Lung (tissue), 11 donors: ENCODE measurements at regions not wholly inside any gene's neighbourhood (a gene's known extent, or its start where the extent isn't known, plus 50 kb on each side); places are given as distances from the start of the nearest gene placed in this dataset.

ENCODE experiments used
- ATAC-seq: fragments of 200-7000 bp; cut with Tn5 transposase; one replicate; pipeline ENCODE4 v1.9.1; 2020; ENCODE audit warnings: moderate number of reproducible peaks; ENCODE audit not compliant: insufficient read depth, low FRiP score
- DNase-seq, 3 donors: peaks; one replicate each; pipeline ENCODE4 v3.0.0-alpha.2; 2013 to 2017
- H3K27ac ChIP-seq, 2 donors: one replicate each; pipeline ENCODE4 v1.5.1; 2013; ENCODE audit warnings: mild to moderate bottlenecking in 2 of 2, moderate library complexity in 2 of 2, control low read depth in 1 of 2, inconsistent platforms in 1 of 2, low read depth in 1 of 2, low read length in 1 of 2
- H3K27me3 ChIP-seq, 3 donors: one replicate each; pipeline ENCODE4 v1.5.1; 2013; ENCODE audit warnings: low read length in 2 of 3; ENCODE audit not compliant: control insufficient read depth in 3 of 3, insufficient read depth in 3 of 3
- H3K36me3 ChIP-seq, 4 donors: one replicate each; pipeline ENCODE4 v1.5.1; 2013; ENCODE audit warnings: low read length in 4 of 4, mild to moderate bottlenecking in 1 of 4, moderate library complexity in 1 of 4; ENCODE audit not compliant: control insufficient read depth in 4 of 4, insufficient read depth in 4 of 4
- H3K4me1 ChIP-seq, 5 donors: one replicate each; pipeline ENCODE4 v1.5.1; 2013; ENCODE audit warnings: low read length in 5 of 5, mild to moderate bottlenecking in 2 of 5, moderate library complexity in 1 of 5; ENCODE audit not compliant: control insufficient read depth in 5 of 5, insufficient read depth in 5 of 5
- H3K4me3 ChIP-seq: one replicate; pipeline ENCODE4 v1.5.1; 2013; ENCODE audit warnings: mild to moderate bottlenecking, control low read depth, moderate library complexity
- H3K9ac ChIP-seq, 2 donors: one replicate each; pipeline ENCODE4 v1.5.1; 2013; ENCODE audit warnings: low read length in 2 of 2, control low read depth in 1 of 2; ENCODE audit not compliant: insufficient read depth in 1 of 2
- H3K9me3 ChIP-seq, 4 donors: one replicate each; pipeline ENCODE4 v1.5.1; 2013; ENCODE audit warnings: low read length in 3 of 4, mild to moderate bottlenecking in 1 of 4, moderate library complexity in 1 of 4; ENCODE audit not compliant: control insufficient read depth in 4 of 4, insufficient read depth in 3 of 4
- CTCF ChIP-seq: IDR thresholded peaks from 2 replicates; pipeline ENCODE4 v1.5.1; 2012; ENCODE audit warnings: mild to moderate bottlenecking; ENCODE audit errors: control extremely low read depth, extremely low read depth
- WGBS, 2 donors: extraction: QIAGEN DNeasy Blood & Tissue Kit; methylation state at CpG; one replicate each; pipeline ENCODE4 v1.1.7; 2013; 5-methylcytosine and 5-hydroxymethylcytosine counted together
- donor health status: control.
- donor health status: control.
- donor health status: Bipolar disorder and iron deficiency.
- donor health status: healthy.
- donor health status: DM: yes; HTN: yes; CAD: no.

- Histone ChIP-seq H3K4me1 (peaks cover 0 to 4% (median 0%) of the 10 kb centered on the region in 5 donors), H3K27ac (peak overlapping the region in 1 of 2 donors; percentile 73), H3K4me3 (no peak overlapping the region), H3K36me3 (no peaks in the 10 kb centered on the region), H3K9ac (no peak overlapping the region), H3K27me3 (no peaks in the 10 kb centered on the region), H3K9me3 (no peaks in the 10 kb centered on the region)
- no peak for TF ChIP-seq CTCF
- no peak for DNase-seq
- WGBS, 2 donors = 94 to 95% methylated on average over 2 of the region's 2 CpGs
- ATAC-seq = no peak
These were observed 178.9 kb upstream of the GALNT2 start for GRCh38 chr1:229888157-229888556.

- no peaks in the 10 kb centered on the region for H3K36me3 ChIP-seq
- DNase-seq (no peak), ATAC-seq (no peak)
- no peak for TF ChIP-seq CTCF
- no peaks in the 10 kb centered on the region for H3K9me3 ChIP-seq
- H3K4me3 ChIP-seq = no peak overlapping the region
- no peaks in the 10 kb centered on the region for H3K27me3 ChIP-seq
- peaks cover 0 to 4% (median 0%) of the 10 kb centered on the region in 5 donors for H3K4me1 ChIP-seq
- H3K27ac ChIP-seq = peak overlapping the region in 1 of 2 donors; percentile 73
- H3K9ac ChIP-seq = no peak overlapping the region
- 82 to 94% methylated on average over 3 of the region's 3 CpGs for WGBS, 2 donors
These were observed 178.5 kb upstream of the GALNT2 start for GRCh38 chr1:229888561-229889001.

- 67 to 96% methylated on average over 1 of the region's 1 CpG for WGBS, 2 donors
- ATAC-seq (no peak), DNase-seq (no peak)
- TF ChIP-seq CTCF = no peak
- Histone ChIP-seq H3K9me3 (peaks cover 0 to under 1% (median 0%) of the 10 kb centered on the region in 4 donors), H3K27ac (peak overlapping the region in 1 of 2 donors; percentile 73), H3K27me3 (no peaks in the 10 kb centered on the region), H3K9ac (no peak overlapping the region), H3K4me3 (no peak overlapping the region), H3K4me1 (peaks cover 0 to 4% (median 0%) of the 10 kb centered on the region in 5 donors), H3K36me3 (no peaks in the 10 kb centered on the region)
These were observed 178.0 kb upstream of the GALNT2 start for GRCh38 chr1:229889031-229889517.

GRCh38 chr1:229891227-229891626, 175.8 kb upstream of the GALNT2 start:
- H3K27me3 ChIP-seq = no peaks in the 10 kb centered on the region
- H3K9me3 ChIP-seq = peaks cover 0 to 3% (median 0%) of the 10 kb centered on the region in 4 donors
- no peak for TF ChIP-seq CTCF
- H3K27ac ChIP-seq = no peak overlapping the region
- WGBS, 2 donors = 90 to 94% methylated on average over 2 of the region's 2 CpGs
- H3K4me1 ChIP-seq = peaks cover 0 to 4% (median 0%) of the 10 kb centered on the region in 5 donors
- DNase-seq (no peak), ATAC-seq (no peak)
- no peak overlapping the region for H3K4me3 ChIP-seq
- H3K9ac ChIP-seq = no peak overlapping the region
- H3K36me3 ChIP-seq = no peaks in the 10 kb centered on the region
